ENCODE measurements at regions not wholly inside any gene's neighbourhood (a gene's known extent, or its start where the extent isn't known, plus 50 kb on each side); places are given as distances from the start of the nearest gene placed in this dataset.
"Not testable (repeated sequence)": the region's sequence is repeated elsewhere in the genome, so short reads cannot be mapped to it uniquely, and the experiment has no call there.

- TF ChIP-seq ZSCAN22 (CRISPR knock-in tag; IDR thresholded peaks at IDR 0.05), result no peak
- TF ChIP-seq POLR2AphosphoS2 (IDR thresholded peaks at IDR 0.05; ENCODE audit: low read depth, low read length), result no peak
- TF ChIP-seq ZFP37 (CRISPR knock-in tag; IDR thresholded peaks at IDR 0.05; ENCODE audit: borderline replicate concordance), result no peak
- TF ChIP-seq ZNF839 (CRISPR knock-in tag; IDR thresholded peaks at IDR 0.05; ENCODE audit: borderline replicate concordance), result no peak
- TF ChIP-seq ATF7-NPFF (CRISPR knock-in tag; IDR thresholded peaks at IDR 0.05; ENCODE audit: low read depth), result no peak
- no peak for TF ChIP-seq U2AF1 (optimal IDR thresholded peaks at IDR 0.05; ENCODE audit: low read depth, low read length)
- TF ChIP-seq ZNF12 (CRISPR knock-in tag; IDR thresholded peaks at IDR 0.05), result no peak
- TF ChIP-seq ZNF543 (CRISPR knock-in tag; IDR thresholded peaks at IDR 0.05), result no peak
- TF ChIP-seq XRCC5 (optimal IDR thresholded peaks at IDR 0.05; ENCODE audit: low read length), result no peak
- no peak for TF ChIP-seq NFE2 (CRISPR knock-in tag; IDR thresholded peaks at IDR 0.05)
Measured at GRCh38 chr3:139269984-139270383, 73.8 kb upstream of the MRPS22 start (continued).

- H3K27me3 ChIP-seq (ENCODE audit: control insufficient read depth in 1 of 2, insufficient read depth in 2 of 2, low read length in 2 of 2); in situ Hi-C loops (cut with HindIII; ENCODE audit: extremely low pct_ligation_motif_present, low pct_unique_long_range_greater_than_20kb); ATAC-seq; H3K4me2 ChIP-seq (ENCODE audit: low read depth, low read length); DNase-seq (ENCODE audit: low spot score); H3K79me2 ChIP-seq (ENCODE audit: insufficient read depth, low read length); CTCF ChIA-PET (ENCODE audit: low intra/inter-chr PET ratio, low total read pairs); H3K4me3 ChIP-seq (replicated peaks in 1 of 3; ENCODE audit: insufficient read depth in 1 of 3, low read depth in 2 of 3, low read length in 3 of 3); H3K9me3 ChIP-seq (ENCODE audit: low read length); BruUV-seq (replicated peaks); H3K27ac ChIP-seq (ENCODE audit: extremely low read length, insufficient read depth, low read length); H4K20me1 ChIP-seq (ENCODE audit: insufficient read depth, low read length); FAIRE-seq; intact Hi-C loops (cut with micrococcal nuclease; ENCODE audit: unreplicated experiment); H3K9ac ChIP-seq (ENCODE audit: insufficient read depth, low read depth, low read length); POLR2A ChIA-PET; H3K36me3 ChIP-seq (replicated peaks in 1 of 2; ENCODE audit: control insufficient read depth in 1 of 2, insufficient read depth in 2 of 2, low read length in 2 of 2); H2AFZ ChIP-seq (ENCODE audit: low read length): not testable (repeated sequence)
- H3K4me1 ChIP-seq (ENCODE audit: insufficient read depth, low read length), result peaks cover 14% of the 10 kb centered on the region
- WGBS (ENCODE audit: low lambda C conversion rate), result 35% methylated on average over 2 of the region's 2 CpGs
Measured at GRCh38 chr3:139270652-139271051, 73.2 kb upstream of the MRPS22 start.
